Stomach (tissue), 8 donors: ENCODE measurements at regions not wholly inside any gene's neighbourhood (a gene's known extent, or its start where the extent isn't known, plus 50 kb on each side); places are given as distances from the start of the nearest gene placed in this dataset.
A peak's percentile ranks its signal among the peaks of the same experiment; 100 is the strongest.
"Not testable (repeated sequence)": the region's sequence is repeated elsewhere in the genome, so short reads cannot be mapped to it uniquely, and the experiment has no call there.

Source experiments
- DNase-seq, 2 donors: peaks; one replicate each; pipeline versions ENCODE4 v3.0.0 to v3.0.0-alpha.2; 2013 to 2019
- H3K27ac ChIP-seq, 5 donors: fragments of 200-600 bp in 4 of 5; sonication (generic) in 4 of 5; one replicate each; pipeline ENCODE4 v1.5.1; 2013 to 2019; ENCODE audit warnings: mild to moderate bottlenecking in 1 of 5, moderate library complexity in 1 of 5
- H3K27me3 ChIP-seq, 3 donors: fragments of 200-600 bp; sonication (generic); one replicate each; pipeline ENCODE4 v1.5.1; 2017 to 2019; ENCODE audit warnings: mixed run types in 1 of 3
- H3K36me3 ChIP-seq, 4 donors: fragments of 200-600 bp; sonication (generic); 1 replicate in 3 of 4; 2 replicates in 1 of 4; pipeline ENCODE4 v1.5.1; 2016 to 2019
- H3K4me1 ChIP-seq, 4 donors: fragments of 200-600 bp; sonication (generic); one replicate each; pipeline ENCODE4 v1.5.1; 2016 to 2019
- H3K4me3 ChIP-seq, 4 donors: fragments of 200-600 bp; sonication (generic) in 3 of 4; one replicate each; pipeline ENCODE4 v1.5.1; 2016 to 2019; ENCODE audit warnings: mild to moderate bottlenecking in 1 of 4
- H3K9me3 ChIP-seq, 4 donors: fragments of 200-600 bp; sonication (generic); one replicate each; pipeline ENCODE4 v1.5.1; 2016 to 2019
- CTCF ChIP-seq, 7 experiments: fragments of 450-650 bp in 4 of 7; fragments of 200-600 bp in 3 of 7; sonication (generic) in 3 of 7; IDR thresholded peaks; one replicate each; pipeline ENCODE4 v1.5.1; 2016 to 2019; ENCODE audit warnings: antibody characterized with exemption in 7 of 7, control low read depth in 2 of 7, mild to moderate bottlenecking in 1 of 7
- EP300 ChIP-seq: sonication (generic); formaldehyde crosslinking; IDR thresholded peaks from one replicate; pipeline ENCODE4 v1.6.1; 2017; ENCODE audit warnings: antibody characterized with exemption
- POLR2A ChIP-seq, 4 donors: fragments of 450-650 bp; IDR thresholded peaks; one replicate each; pipeline ENCODE4 v1.6.1; 2016; ENCODE audit warnings: antibody characterized with exemption in 4 of 4, control low read depth in 2 of 4, mild to moderate bottlenecking in 1 of 4, moderate library complexity in 1 of 4
- POLR2AphosphoS5 ChIP-seq, 3 donors: sonication (generic); formaldehyde crosslinking; IDR thresholded peaks; one replicate each; pipeline ENCODE4 v1.6.1; 2016; ENCODE audit warnings: antibody characterized with exemption in 3 of 3
- WGBS, 5 donors: extraction: QIAGEN DNeasy Blood & Tissue Kit in 3 of 5; methylation state at CpG; one replicate each; pipeline versions ENCODE4 v1.1.5 to v1.1.7; 2013 to 2018; 5-methylcytosine and 5-hydroxymethylcytosine counted together
- intact Hi-C: fragments of 100-400 bp; cut with DNase I; formaldehyde crosslinking; loops from one replicate; pipeline ENCODE4 v1.15.1; 2023; ENCODE audit warnings: low total_unique reads
- donor health status: healthy with polysubstance abuse.
- donor health status: Bipolar disorder and iron deficiency.
- donor health status: healthy.

GRCh38 chr12:22121224-22121623, 75.2 kb downstream of the CMAS start:
- no peak overlapping the region for H3K27ac ChIP-seq
- H3K4me3 ChIP-seq = no peak overlapping the region
- no peaks in the 10 kb centered on the region for H3K36me3 ChIP-seq
- intact Hi-C loops = no loop called here
- no peak for TF ChIP-seq POLR2AphosphoS5 (IDR thresholded peaks at IDR 0.05)
- TF ChIP-seq EP300 = no peak
- TF ChIP-seq CTCF (IDR thresholded peaks at IDR 0.05) = no peak
- TF ChIP-seq POLR2A (IDR thresholded peaks at IDR 0.05) = no peak
- no peaks in the 10 kb centered on the region for H3K4me1 ChIP-seq
- 40 to 57% (median 42%) methylated on average over 4 of the region's 4 CpGs for WGBS, 5 donors
- peaks cover 0 to 2% (median 0%) of the 10 kb centered on the region in 3 donors for H3K27me3 ChIP-seq
- peak in 1 of 2 donors; percentile 12 for DNase-seq
- peaks cover 0 to 13% (median 0%) of the 10 kb centered on the region in 4 donors for H3K9me3 ChIP-seq

GRCh38 chr12:22122359-22122758, 76.3 kb downstream of the CMAS start:
- Histone ChIP-seq H3K4me3 (no peak overlapping the region), H3K4me1 (no peaks in the 10 kb centered on the region), H3K27me3 (no peaks in the 10 kb centered on the region), H3K36me3 (no peaks in the 10 kb centered on the region), H3K27ac (no peak overlapping the region), H3K9me3 (peaks cover 0 to 21% (median 0%) of the 10 kb centered on the region in 4 donors)
- no peak for TF ChIP-seq EP300
- TF ChIP-seq POLR2AphosphoS5 (IDR thresholded peaks at IDR 0.05) = no peak
- TF ChIP-seq CTCF (IDR thresholded peaks at IDR 0.05) = no peak
- TF ChIP-seq POLR2A (IDR thresholded peaks at IDR 0.05) = no peak
- 34 to 47% (median 39%) methylated on average over 2 of the region's 2 CpGs for WGBS, 5 donors
- peak in 1 of 2 donors; percentile 20 for DNase-seq
- intact Hi-C loops = no loop called here

- no peak for TF ChIP-seq POLR2A (IDR thresholded peaks at IDR 0.05)
- no peak for TF ChIP-seq POLR2AphosphoS5 (IDR thresholded peaks at IDR 0.05)
- no peak for TF ChIP-seq CTCF (IDR thresholded peaks at IDR 0.05)
- TF ChIP-seq EP300 = no peak
Observed at GRCh38 chr12:22124987-22125386, 79.0 kb downstream of the CMAS start.

DNA sequence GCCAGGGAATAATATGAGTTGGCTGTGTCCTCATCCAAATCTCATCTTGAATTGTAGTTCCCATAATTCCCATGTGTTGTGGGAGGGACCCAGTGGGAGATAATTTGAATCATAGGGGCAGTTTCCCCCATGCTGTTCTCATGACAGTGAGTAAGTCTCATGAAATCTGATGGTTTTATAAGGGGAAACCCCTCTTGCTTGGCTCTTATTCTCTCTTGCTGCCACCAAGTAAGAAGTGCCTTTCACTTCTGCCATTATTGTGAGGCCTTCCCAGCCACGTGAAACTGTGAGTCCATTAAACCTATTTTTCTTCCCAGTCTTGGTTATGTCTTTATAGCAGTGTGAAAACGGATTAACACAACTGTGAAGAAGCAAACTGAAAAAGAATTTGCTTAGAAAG, 80.1 kb downstream of the CMAS start:
- H3K4me3 ChIP-seq, H3K4me1 ChIP-seq, DNase-seq, H3K36me3 ChIP-seq, H3K27ac ChIP-seq, H3K27me3 ChIP-seq, intact Hi-C loops: not testable (repeated sequence)
- 35 to 60% (median 49%) methylated on average over 2 of the region's 2 CpGs for WGBS, 5 donors
- H3K9me3 ChIP-seq = peaks cover 0 to 26% (median 0%) of the 10 kb centered on the region in 4 donors

More at GRCh38 chr12:22124987-22125386, 79.0 kb downstream of the CMAS start:
- DNase-seq = no peak
- H3K4me3 ChIP-seq = no peak overlapping the region
- H3K27ac ChIP-seq = no peak overlapping the region
- H3K9me3 ChIP-seq = peaks cover 0 to 26% (median 0%) of the 10 kb centered on the region in 4 donors
- H3K27me3 ChIP-seq = no peaks in the 10 kb centered on the region
- no peaks in the 10 kb centered on the region for H3K4me1 ChIP-seq
- intact Hi-C loops = no loop called here
- WGBS, 5 donors = 76 to 87% (median 85%) methylated on average over 2 of the region's 2 CpGs
- no peaks in the 10 kb centered on the region for H3K36me3 ChIP-seq

DNA sequence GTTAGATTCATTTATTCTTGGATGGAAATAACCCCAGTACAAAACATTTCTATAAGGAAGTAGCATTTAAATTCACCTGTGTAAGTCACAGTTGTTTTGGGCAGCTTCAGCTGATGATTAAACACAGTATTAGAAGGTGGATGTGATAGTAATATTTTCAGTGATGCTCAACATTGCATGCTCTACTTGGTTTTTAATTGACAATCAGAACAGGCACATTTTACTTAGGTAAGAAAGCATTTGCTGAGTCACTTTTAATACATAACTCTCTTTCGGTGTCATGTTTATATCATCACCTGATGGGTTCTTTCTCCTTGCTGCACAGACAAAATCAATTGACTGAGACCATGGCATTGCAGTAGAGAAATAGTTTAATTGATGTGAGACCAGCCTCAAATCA, 80.7 kb downstream of the CMAS start:
- intact Hi-C loops = no loop called here
- TF ChIP-seq EP300 (no peak), POLR2AphosphoS5 (IDR thresholded peaks at IDR 0.05) (no peak), CTCF (IDR thresholded peaks at IDR 0.05) (no peak), POLR2A (IDR thresholded peaks at IDR 0.05) (no peak)
- Histone ChIP-seq H3K4me1 (no peaks in the 10 kb centered on the region), H3K27ac (no peak overlapping the region), H3K9me3 (peaks cover 0 to 26% (median 0%) of the 10 kb centered on the region in 4 donors), H3K4me3 (no peak overlapping the region), H3K36me3 (no peaks in the 10 kb centered on the region), H3K27me3 (no peaks in the 10 kb centered on the region)
- DNase-seq = no peak
- WGBS, 5 donors = 0% methylated on average over 1 of the region's 1 CpG
